ENCODE measurements at regions not wholly inside any gene's neighbourhood (a gene's known extent, or its start where the extent isn't known, plus 50 kb on each side); places are given as distances from the start of the nearest gene placed in this dataset.

DNA sequence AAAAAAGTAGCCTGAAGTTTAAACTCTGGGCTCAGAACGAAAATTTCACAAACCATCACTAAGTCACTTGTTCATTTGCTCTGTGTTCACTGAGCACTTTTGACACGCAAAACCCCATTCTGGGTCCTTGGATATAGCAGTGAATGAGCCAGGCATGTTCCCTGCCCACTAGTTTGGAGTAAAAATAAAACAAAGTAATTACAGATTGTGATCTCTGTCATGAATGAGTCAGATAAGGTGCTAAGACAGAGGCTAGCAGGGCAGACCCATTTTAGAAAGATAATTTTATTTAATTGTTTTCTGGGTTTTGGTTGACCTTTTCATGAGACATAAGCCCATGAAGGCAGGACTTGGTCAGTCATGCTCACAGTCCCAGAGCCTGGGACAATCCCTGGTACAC lies 84.1 kb upstream of the ARHGEF3 start:
- 90 to 96% (median 95%) methylated on average over 2 of the region's 2 CpGs for WGBS, 3 donors
- no peaks in the 10 kb centered on the region for H3K27me3 ChIP-seq
- DNase-seq: no peak

DNA sequence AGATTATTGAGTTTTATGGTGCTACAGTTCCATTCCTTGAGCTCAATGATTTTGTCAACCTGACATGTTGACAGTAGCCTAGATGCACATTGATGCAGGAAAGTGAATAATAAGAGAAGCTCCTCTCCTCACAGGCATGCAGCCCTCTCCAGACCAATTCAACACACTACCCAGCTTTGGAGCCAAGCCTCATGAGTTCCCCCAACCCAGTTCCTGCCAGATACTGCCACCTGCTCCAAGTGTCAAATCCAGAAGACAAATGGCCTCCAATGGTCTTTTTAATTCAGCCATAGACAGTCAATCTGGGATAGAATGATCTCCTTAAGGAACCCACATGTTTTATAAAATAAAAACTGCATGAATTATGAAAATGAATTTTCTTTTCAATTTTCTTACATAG lies 83.7 kb upstream of the ARHGEF3 start:
- intact Hi-C loops (cut with DNase I): no loop called here
- TF ChIP-seq CTCF (IDR thresholded peaks at IDR 0.05): no peak
- peaks cover 3% of the 10 kb centered on the region for H3K4me1 ChIP-seq (ENCODE audit: insufficient read depth)
- H3K27ac ChIP-seq: no peak overlapping the region
- H3K4me3 ChIP-seq: no peak overlapping the region
- DNase-seq: no peak
- H3K27me3 ChIP-seq: no peaks in the 10 kb centered on the region
- no peaks in the 10 kb centered on the region for H3K9me3 ChIP-seq
- H3K36me3 ChIP-seq: no peaks in the 10 kb centered on the region

More for the DNA sequence above, 84.1 kb upstream of the ARHGEF3 start:
- Histone ChIP-seq H3K9me3 (no peaks in the 10 kb centered on the region), H3K36me3 (no peaks in the 10 kb centered on the region), H3K4me1 (ENCODE audit: insufficient read depth) (peaks cover 3% of the 10 kb centered on the region), H3K27ac (no peak overlapping the region), H3K4me3 (no peak overlapping the region)
- no peak for TF ChIP-seq CTCF (IDR thresholded peaks at IDR 0.05)
- TF ChIP-seq EP300 (IDR thresholded peaks at IDR 0.05): no peak
- TF ChIP-seq POLR2A (IDR thresholded peaks at IDR 0.05): no peak
- intact Hi-C loops (cut with DNase I): no loop called here

DNA sequence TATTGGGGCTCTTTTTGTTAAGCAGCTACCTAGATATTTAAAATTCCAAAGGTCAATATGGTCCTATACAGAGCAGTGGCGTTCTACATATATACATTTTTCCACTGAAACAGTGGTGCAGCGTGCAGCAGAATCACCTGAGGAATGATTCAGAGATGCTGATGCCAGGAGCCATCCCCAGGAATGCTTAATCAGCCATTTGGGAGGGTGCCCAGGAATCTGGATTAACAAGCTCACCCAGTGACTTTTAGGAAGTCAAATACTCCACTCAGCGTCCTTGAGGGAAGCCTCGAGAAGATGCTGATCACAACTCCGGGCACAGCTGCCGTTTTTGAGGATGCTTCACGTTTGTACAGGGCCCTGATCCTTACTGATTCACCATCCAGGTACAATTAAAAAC lies 82.6 kb upstream of the ARHGEF3 start:
- intact Hi-C loops (cut with DNase I): no loop called here
- Histone ChIP-seq H3K27ac (no peak overlapping the region), H3K4me1 (ENCODE audit: insufficient read depth) (peaks cover 3% of the 10 kb centered on the region), H3K4me3 (no peak overlapping the region), H3K27me3 (no peaks in the 10 kb centered on the region), H3K9me3 (no peaks in the 10 kb centered on the region), H3K36me3 (no peaks in the 10 kb centered on the region)
- DNase-seq: no peak
- 66 to 72% (median 66%) methylated on average over 7 of the region's 7 CpGs for WGBS, 3 donors
- TF ChIP-seq CTCF (IDR thresholded peaks at IDR 0.05) (no peak), EP300 (IDR thresholded peaks at IDR 0.05) (no peak), POLR2A (IDR thresholded peaks at IDR 0.05) (no peak)

DNA sequence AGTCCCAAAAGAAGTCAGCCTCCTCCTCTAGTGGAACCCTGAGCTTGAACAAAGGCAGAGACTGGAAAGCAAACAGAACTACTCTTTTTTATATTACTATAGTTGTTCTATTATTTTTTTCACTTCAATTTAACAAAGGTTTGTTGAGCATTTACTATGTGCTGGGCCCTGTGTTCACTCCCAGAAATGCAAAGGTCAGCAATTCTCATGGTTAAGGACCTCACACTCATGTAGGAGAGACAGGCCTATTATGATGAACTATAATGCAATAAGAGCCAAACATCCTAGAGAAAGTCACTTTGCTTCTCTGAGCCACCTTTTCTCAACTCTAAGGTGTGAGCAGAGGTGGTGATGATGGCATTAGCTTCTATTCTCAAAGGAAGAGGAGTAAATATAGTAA lies 82.1 kb upstream of the ARHGEF3 start:
- no peak for TF ChIP-seq EP300 (IDR thresholded peaks at IDR 0.05)
- no peak for TF ChIP-seq CTCF (IDR thresholded peaks at IDR 0.05)
- TF ChIP-seq POLR2A (IDR thresholded peaks at IDR 0.05): no peak
- intact Hi-C loops (cut with DNase I): no loop called here

GRCh38 chr3:56882896-56883295 lies 81.1 kb upstream of the ARHGEF3 start:
- TF ChIP-seq CTCF (IDR thresholded peaks at IDR 0.05) (no peak), EP300 (IDR thresholded peaks at IDR 0.05) (no peak), POLR2A (IDR thresholded peaks at IDR 0.05) (no peak)
- Histone ChIP-seq H3K27ac (no peak overlapping the region), H3K9me3 (no peaks in the 10 kb centered on the region), H3K27me3 (no peaks in the 10 kb centered on the region), H3K36me3 (no peaks in the 10 kb centered on the region), H3K4me1 (ENCODE audit: insufficient read depth) (no peaks in the 10 kb centered on the region), H3K4me3 (no peak overlapping the region)
- DNase-seq: no peak
- intact Hi-C loops (cut with DNase I): no loop called here

More for the DNA sequence above, 82.1 kb upstream of the ARHGEF3 start:
- H3K4me3 ChIP-seq: no peak overlapping the region
- no peak for DNase-seq
- no peaks in the 10 kb centered on the region for H3K27me3 ChIP-seq
- H3K36me3 ChIP-seq: no peaks in the 10 kb centered on the region
- no peak overlapping the region for H3K27ac ChIP-seq
- H3K9me3 ChIP-seq: no peaks in the 10 kb centered on the region
- no peaks in the 10 kb centered on the region for H3K4me1 ChIP-seq (ENCODE audit: insufficient read depth)
